ENCODE measurements at regions not wholly inside any gene's neighbourhood (a gene's known extent, or its start where the extent isn't known, plus 50 kb on each side); places are given as distances from the start of the nearest gene placed in this dataset.

- no TSS peak for BruUV-seq (replicated peaks)
- no peaks in the 10 kb centered on the region for H3K36me3 Mint-ChIP-seq (ENCODE audit: insufficient read depth, unreplicated experiment)
- TF ChIP-seq, protein P1, sequence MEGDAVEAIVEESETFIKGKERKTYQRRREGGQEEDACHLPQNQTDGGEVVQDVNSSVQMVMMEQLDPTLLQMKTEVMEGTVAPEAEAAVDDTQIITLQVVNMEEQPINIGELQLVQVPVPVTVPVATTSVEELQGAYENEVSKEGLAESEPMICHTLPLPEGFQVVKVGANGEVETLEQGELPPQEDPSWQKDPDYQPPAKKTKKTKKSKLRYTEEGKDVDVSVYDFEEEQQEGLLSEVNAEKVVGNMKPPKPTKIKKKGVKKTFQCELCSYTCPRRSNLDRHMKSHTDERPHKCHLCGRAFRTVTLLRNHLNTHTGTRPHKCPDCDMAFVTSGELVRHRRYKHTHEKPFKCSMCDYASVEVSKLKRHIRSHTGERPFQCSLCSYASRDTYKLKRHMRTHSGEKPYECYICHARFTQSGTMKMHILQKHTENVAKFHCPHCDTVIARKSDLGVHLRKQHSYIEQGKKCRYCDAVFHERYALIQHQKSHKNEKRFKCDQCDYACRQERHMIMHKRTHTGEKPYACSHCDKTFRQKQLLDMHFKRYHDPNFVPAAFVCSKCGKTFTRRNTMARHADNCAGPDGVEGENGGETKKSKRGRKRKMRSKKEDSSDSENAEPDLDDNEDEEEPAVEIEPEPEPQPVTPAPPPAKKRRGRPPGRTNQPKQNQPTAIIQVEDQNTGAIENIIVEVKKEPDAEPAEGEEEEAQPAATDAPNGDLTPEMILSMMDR (IDR thresholded peaks at IDR 0.05; ENCODE audit: unreplicated experiment) = no peak
- ChIA-PET POLR2A (no interaction called here), CTCF (interaction anchor here (0.9 to 1.0 kb wide), 2 partner anchors 13 to 1768 kb away, joined by 3 read pairs; no protein-coding TSS in a partner anchor)
- H3K4me1 Mint-ChIP-seq (ENCODE audit: insufficient read depth, unreplicated experiment) = no peaks in the 10 kb centered on the region
- H3K27me3 Mint-ChIP-seq (ENCODE audit: insufficient read depth, unreplicated experiment) = no peaks in the 10 kb centered on the region
- H3K9me3 Mint-ChIP-seq (ENCODE audit: unreplicated experiment) = peaks cover 19% of the 10 kb centered on the region
- no peak for DNase-seq (ENCODE audit: unreplicated experiment)
- intact Hi-C loops (cut with micrococcal nuclease) = no loop called here
- no peak overlapping the region for H3K27ac Mint-ChIP-seq (ENCODE audit: low read depth, unreplicated experiment)
- no peak overlapping the region for H3K4me3 Mint-ChIP-seq (ENCODE audit: unreplicated experiment)
Measured at GRCh38 chr5:106113922-106114321, 1556.8 kb downstream of the EFNA5 start.

DNA sequence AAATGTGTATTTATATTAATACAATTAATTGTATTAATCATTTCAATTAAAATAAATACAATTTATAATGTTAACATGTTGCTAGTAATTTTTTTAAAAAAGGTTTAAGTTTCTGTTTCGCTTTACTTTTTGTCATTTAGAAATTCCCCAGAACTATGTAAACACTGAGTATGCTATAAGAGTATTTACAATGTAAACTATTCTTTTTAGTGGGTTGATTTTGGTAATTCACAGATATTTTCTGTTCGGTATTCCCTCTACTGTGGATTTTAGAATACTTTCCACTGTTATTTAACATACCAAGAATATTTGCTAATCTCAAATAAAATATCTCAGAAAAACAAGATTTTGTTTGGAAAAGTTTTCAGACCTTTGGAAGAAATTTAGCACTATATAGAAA, 1564.4 kb downstream of the EFNA5 start:
- Mint-ChIP-seq H3K27ac (ENCODE audit: low read depth, unreplicated experiment) (no peak overlapping the region), H3K4me1 (ENCODE audit: insufficient read depth, unreplicated experiment) (no peaks in the 10 kb centered on the region), H3K27me3 (ENCODE audit: insufficient read depth, unreplicated experiment) (no peaks in the 10 kb centered on the region), H3K4me3 (ENCODE audit: unreplicated experiment) (no peak overlapping the region), H3K9me3 (ENCODE audit: unreplicated experiment) (no peaks in the 10 kb centered on the region), H3K36me3 (ENCODE audit: insufficient read depth, unreplicated experiment) (no peaks in the 10 kb centered on the region)
- POLR2A ChIA-PET = no interaction called here
- BruUV-seq (replicated peaks) = no TSS peak
- CTCF ChIA-PET = interaction anchor here (0.9 to 1.0 kb wide), 2 partner anchors 10 to 12 kb away, joined by 3 read pairs; no protein-coding TSS in a partner anchor
- intact Hi-C loops (cut with micrococcal nuclease) = no loop called here
- TF ChIP-seq, protein P1 (IDR thresholded peaks at IDR 0.05; ENCODE audit: unreplicated experiment) = no peak
- DNase-seq (ENCODE audit: unreplicated experiment) = no peak

GRCh38 chr5:106097340-106097739, 1573.4 kb downstream of the EFNA5 start:
- no peak overlapping the region for H3K4me3 Mint-ChIP-seq (ENCODE audit: unreplicated experiment)
- H3K27me3 Mint-ChIP-seq (ENCODE audit: insufficient read depth, unreplicated experiment) = no peaks in the 10 kb centered on the region
- BruUV-seq (replicated peaks) = no TSS peak
- H3K36me3 Mint-ChIP-seq (ENCODE audit: insufficient read depth, unreplicated experiment) = no peaks in the 10 kb centered on the region
- H3K27ac Mint-ChIP-seq (ENCODE audit: low read depth, unreplicated experiment) = peak overlapping the region; percentile 43
- POLR2A ChIA-PET = no interaction called here
- intact Hi-C loops (cut with micrococcal nuclease) = no loop called here
- peak; percentile 14 for DNase-seq (ENCODE audit: unreplicated experiment)
- H3K4me1 Mint-ChIP-seq (ENCODE audit: insufficient read depth, unreplicated experiment) = peaks cover 15% of the 10 kb centered on the region
- H3K9me3 Mint-ChIP-seq (ENCODE audit: unreplicated experiment) = no peaks in the 10 kb centered on the region
- CTCF ChIA-PET = no interaction called here
- TF ChIP-seq, protein P1 (IDR thresholded peaks at IDR 0.05; ENCODE audit: unreplicated experiment) = no peak

DNA sequence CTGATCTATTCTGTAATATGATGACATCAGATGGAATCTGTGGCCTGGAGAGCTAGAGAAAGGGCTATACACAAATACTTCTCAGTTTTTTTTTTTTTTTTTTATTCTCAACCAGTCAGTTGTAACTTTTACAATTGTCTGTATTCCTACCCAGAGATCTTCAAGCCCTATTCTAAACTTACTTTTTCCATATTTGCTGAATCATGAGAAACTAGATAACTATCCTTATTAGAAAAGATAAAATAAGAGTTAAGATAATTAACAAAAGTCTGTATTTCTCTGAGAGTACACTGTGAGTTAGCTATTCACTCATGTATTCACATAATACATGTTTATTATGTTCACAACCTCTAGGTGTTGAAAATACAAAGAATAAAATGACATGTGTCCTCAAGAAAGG, 1575.9 kb downstream of the EFNA5 start:
- no peaks in the 10 kb centered on the region for H3K9me3 Mint-ChIP-seq (ENCODE audit: unreplicated experiment)
- TF ChIP-seq, protein P1 (IDR thresholded peaks at IDR 0.05; ENCODE audit: unreplicated experiment) = no peak
- BruUV-seq (replicated peaks) = no TSS peak
- DNase-seq (ENCODE audit: unreplicated experiment) = no peak
- peaks cover 15% of the 10 kb centered on the region for H3K4me1 Mint-ChIP-seq (ENCODE audit: insufficient read depth, unreplicated experiment)
- no peak overlapping the region for H3K4me3 Mint-ChIP-seq (ENCODE audit: unreplicated experiment)
- no peaks in the 10 kb centered on the region for H3K27me3 Mint-ChIP-seq (ENCODE audit: insufficient read depth, unreplicated experiment)
- ChIA-PET CTCF (interaction anchor here (0.6 to 0.8 kb wide), 3 partner anchors 11 to 1908 kb away, joined by 3 read pairs; no protein-coding TSS in a partner anchor), POLR2A (no interaction called here)
- intact Hi-C loops (cut with micrococcal nuclease) = no loop called here
- H3K27ac Mint-ChIP-seq (ENCODE audit: low read depth, unreplicated experiment) = no peak overlapping the region
- H3K36me3 Mint-ChIP-seq (ENCODE audit: insufficient read depth, unreplicated experiment) = no peaks in the 10 kb centered on the region

All from MCF 10A (cell line).